Kidney (tissue), 13 donors: ENCODE measurements at regions not wholly inside any gene's neighbourhood (a gene's known extent, or its start where the extent isn't known, plus 50 kb on each side); places are given as distances from the start of the nearest gene placed in this dataset.

ENCODE experiments used
- DNase-seq, 5 donors: peaks; one replicate each; pipeline ENCODE4 v3.0.0-alpha.2; 2013 to 2020
- FAIRE-seq: peaks from 2 replicates; lab custom pipeline; 2012; peaks lifted over from hg19 to GRCh38; lab: Jason Lieb, UNC
- H3K27ac ChIP-seq, 2 donors: one replicate each; pipeline ENCODE4 v1.7.0; 2013; ENCODE audit warnings: low read depth in 2 of 2, low read length in 2 of 2, inconsistent platforms in 1 of 2
- H3K27me3 ChIP-seq: one replicate; pipeline ENCODE4 v1.7.1; 2013; ENCODE audit warnings: low read length, inconsistent platforms; ENCODE audit not compliant: control insufficient read depth, insufficient read depth
- H3K36me3 ChIP-seq, 3 donors: one replicate each; pipeline versions ENCODE4 v1.7.0 to v1.7.1; 2013; ENCODE audit warnings: low read length in 3 of 3, control low read depth in 1 of 3, inconsistent platforms in 1 of 3; ENCODE audit not compliant: insufficient read depth in 3 of 3, control insufficient read depth in 2 of 3
- H3K4me1 ChIP-seq, 3 donors: one replicate each; pipeline versions ENCODE4 v1.7.0 to v1.7.1; 2013; ENCODE audit warnings: low read length in 3 of 3, inconsistent platforms in 1 of 3, low read depth in 1 of 3; ENCODE audit not compliant: control insufficient read depth in 2 of 3, insufficient read depth in 2 of 3
- H3K4me3 ChIP-seq, 3 donors: one replicate each; pipeline versions ENCODE4 v1.7.0 to v1.8.1; 2013; ENCODE audit warnings: low read length in 3 of 3, control low read depth in 1 of 3, inconsistent platforms in 1 of 3
- H3K9ac ChIP-seq, 3 donors: one replicate each; pipeline versions ENCODE4 v1.7.0 to v1.7.1; 2013; ENCODE audit warnings: low read length in 3 of 3, control low read depth in 1 of 3, inconsistent platforms in 1 of 3
- H3K9me3 ChIP-seq, 3 donors: one replicate each; pipeline versions ENCODE4 v1.7.0 to v1.7.1; 2013; ENCODE audit warnings: low read length in 3 of 3, control low read depth in 1 of 3, inconsistent platforms in 1 of 3; ENCODE audit not compliant: control insufficient read depth in 2 of 3, insufficient read depth in 1 of 3
- CTCF ChIP-seq: IDR thresholded peaks from 3 replicates; pipeline ENCODE4 v1.5.1; 2012; ENCODE audit warnings: mild to moderate bottlenecking, moderate library complexity, borderline replicate concordance; ENCODE audit not compliant: insufficient read depth; ENCODE audit errors: extremely low read depth
- intact Hi-C: fragments of 100-400 bp; cut with DNase I; formaldehyde crosslinking; loops from one replicate; pipeline ENCODE4 v1.11.1; 2022
- donor health status: control.
- donor health status: control.
- donor health status: control.
- donor health status: control.
- donor health status: control.
- donor health status: DM: yes; HTN: yes; CAD: no.
- donor health status: Normal renal cell carcinoma (clear cell type).

GRCh38 chr7:10824154-10824553 lies 149.5 kb upstream of the PHF14 start:
- FAIRE-seq (no peak), DNase-seq (no peak)
- intact Hi-C loops = no loop called here
- no peaks in the 10 kb centered on the region for H3K27me3 ChIP-seq
- no peaks in the 10 kb centered on the region for H3K36me3 ChIP-seq
- no peak overlapping the region for H3K27ac ChIP-seq
- no peak overlapping the region for H3K4me3 ChIP-seq
- H3K9ac ChIP-seq = no peak overlapping the region
- no peak for TF ChIP-seq CTCF
- H3K9me3 ChIP-seq = no peaks in the 10 kb centered on the region
- H3K4me1 ChIP-seq = no peaks in the 10 kb centered on the region

GRCh38 chr7:10838228-10838627 lies 135.4 kb upstream of the PHF14 start:
- H3K9me3 ChIP-seq = no peaks in the 10 kb centered on the region
- intact Hi-C loops = no loop called here
- FAIRE-seq (no peak), DNase-seq (no peak)
- TF ChIP-seq CTCF = no peak
- no peaks in the 10 kb centered on the region for H3K36me3 ChIP-seq
- H3K4me3 ChIP-seq = no peak overlapping the region
- H3K4me1 ChIP-seq = no peaks in the 10 kb centered on the region
- H3K9ac ChIP-seq = no peak overlapping the region
- no peaks in the 10 kb centered on the region for H3K27me3 ChIP-seq
- no peak overlapping the region for H3K27ac ChIP-seq

GRCh38 chr7:10845225-10845624 lies 128.4 kb upstream of the PHF14 start:
- FAIRE-seq = no peak
- intact Hi-C loops = no loop called here

More at GRCh38 chr7:10845225-10845624, 128.4 kb upstream of the PHF14 start:
- Histone ChIP-seq H3K27me3 (no peaks in the 10 kb centered on the region), H3K27ac (no peak overlapping the region), H3K4me1 (no peaks in the 10 kb centered on the region), H3K9ac (no peak overlapping the region), H3K36me3 (no peaks in the 10 kb centered on the region), H3K9me3 (no peaks in the 10 kb centered on the region), H3K4me3 (no peak overlapping the region)
- no peak for DNase-seq
- TF ChIP-seq CTCF = no peak
